GM10266 (cell line): ENCODE measurements at regions not wholly inside any gene's neighbourhood (a gene's known extent, or its start where the extent isn't known, plus 50 kb on each side); places are given as distances from the start of the nearest gene placed in this dataset.

Experiments used
- DNase-seq: peaks from one replicate; pipeline ENCODE4 v3.0.0; 2012; ENCODE audit errors: extremely low spot score
- TF ChIP-seq, protein P1 (sequence below): IDR thresholded peaks from 2 replicates; pipeline ENCODE4 v1.5.1; 2012; ENCODE audit warnings: mild to moderate bottlenecking, low read depth; ENCODE audit not compliant: control insufficient read depth, insufficient read depth; ENCODE audit errors: missing control alignments

DNA sequence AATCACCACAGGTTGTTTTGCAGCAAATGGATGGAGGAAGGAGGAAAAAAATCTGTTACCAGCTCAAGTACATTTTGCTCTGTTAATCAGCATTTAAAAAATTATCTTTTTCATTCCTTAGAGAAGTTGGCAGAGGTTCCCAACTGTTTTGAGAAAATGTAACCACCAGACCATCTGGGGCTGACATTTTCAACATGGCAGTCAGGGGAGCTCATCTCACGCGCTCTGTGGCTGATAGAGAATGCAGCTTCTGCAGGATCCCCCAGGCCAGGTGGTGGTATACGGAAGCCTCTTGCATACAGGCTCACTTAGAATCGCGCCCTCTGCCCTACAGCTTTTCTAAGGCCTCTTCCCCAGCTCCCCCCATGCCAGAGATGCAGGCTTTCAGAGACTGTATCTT, 68.0 kb upstream of the OPCML start:
- TF ChIP-seq, protein P1, sequence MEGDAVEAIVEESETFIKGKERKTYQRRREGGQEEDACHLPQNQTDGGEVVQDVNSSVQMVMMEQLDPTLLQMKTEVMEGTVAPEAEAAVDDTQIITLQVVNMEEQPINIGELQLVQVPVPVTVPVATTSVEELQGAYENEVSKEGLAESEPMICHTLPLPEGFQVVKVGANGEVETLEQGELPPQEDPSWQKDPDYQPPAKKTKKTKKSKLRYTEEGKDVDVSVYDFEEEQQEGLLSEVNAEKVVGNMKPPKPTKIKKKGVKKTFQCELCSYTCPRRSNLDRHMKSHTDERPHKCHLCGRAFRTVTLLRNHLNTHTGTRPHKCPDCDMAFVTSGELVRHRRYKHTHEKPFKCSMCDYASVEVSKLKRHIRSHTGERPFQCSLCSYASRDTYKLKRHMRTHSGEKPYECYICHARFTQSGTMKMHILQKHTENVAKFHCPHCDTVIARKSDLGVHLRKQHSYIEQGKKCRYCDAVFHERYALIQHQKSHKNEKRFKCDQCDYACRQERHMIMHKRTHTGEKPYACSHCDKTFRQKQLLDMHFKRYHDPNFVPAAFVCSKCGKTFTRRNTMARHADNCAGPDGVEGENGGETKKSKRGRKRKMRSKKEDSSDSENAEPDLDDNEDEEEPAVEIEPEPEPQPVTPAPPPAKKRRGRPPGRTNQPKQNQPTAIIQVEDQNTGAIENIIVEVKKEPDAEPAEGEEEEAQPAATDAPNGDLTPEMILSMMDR = no peak
- DNase-seq = no peak

GRCh38 chr11:133598906-133599305, 66.6 kb upstream of the OPCML start:
- no peak for DNase-seq
- TF ChIP-seq, protein P1 = no peak

- TF ChIP-seq, protein P1 = no peak
- DNase-seq = no peak
Measured at GRCh38 chr11:133597236-133597635, 64.9 kb upstream of the OPCML start.

GRCh38 chr11:133595998-133596590, 63.8 kb upstream of the OPCML start:
- DNase-seq = no peak
- TF ChIP-seq, protein P1 = no peak

GRCh38 chr11:133593036-133593435, 60.7 kb upstream of the OPCML start:
- TF ChIP-seq, protein P1 = no peak

GRCh38 chr11:133586903-133587517, 54.7 kb upstream of the OPCML start:
- DNase-seq = no peak
- TF ChIP-seq, protein P1 = no peak

More at GRCh38 chr11:133593036-133593435, 60.7 kb upstream of the OPCML start:
- no peak for DNase-seq

DNA sequence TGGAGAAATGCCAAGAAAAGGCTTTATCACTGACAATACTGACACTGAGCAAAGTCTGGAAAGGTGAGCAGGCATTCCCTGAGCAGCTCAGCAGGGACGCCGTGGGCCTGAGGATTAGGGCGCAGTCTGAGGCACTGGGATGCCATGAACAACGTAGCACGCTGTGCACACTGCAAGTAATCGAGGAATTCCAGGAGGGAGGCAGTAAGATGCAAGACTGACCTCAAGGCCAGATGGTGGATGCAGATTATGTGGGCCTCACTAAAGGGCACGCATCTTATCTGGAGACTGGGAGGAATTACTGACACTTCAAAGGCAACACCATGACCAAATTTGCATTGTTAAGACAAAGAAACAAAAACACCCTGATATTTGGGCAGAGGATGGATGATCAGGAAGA, 50.4 kb upstream of the OPCML start:
- DNase-seq = no peak
- TF ChIP-seq, protein P1 = no peak
